ENCODE measurements at regions not wholly inside any gene's neighbourhood (a gene's known extent, or its start where the extent isn't known, plus 50 kb on each side); places are given as distances from the start of the nearest gene placed in this dataset.

DNA sequence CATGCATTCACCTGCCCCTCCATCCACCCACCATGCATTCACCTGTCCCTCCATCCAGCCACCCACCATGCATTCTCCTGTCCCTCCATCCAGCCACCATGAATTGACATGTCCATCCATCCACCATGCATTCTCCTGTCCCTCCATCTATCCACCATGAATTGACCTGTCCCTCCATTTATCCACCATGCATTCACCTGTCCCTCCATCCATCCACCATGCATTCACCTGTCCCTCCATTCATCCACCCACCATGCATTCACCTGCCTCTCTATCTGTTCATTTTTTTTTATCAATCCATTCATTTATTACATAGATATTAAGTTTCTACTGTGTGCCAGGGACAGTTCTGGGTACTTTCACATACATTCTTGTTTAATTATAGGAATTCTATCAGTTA is 69.2 kb downstream of the MYCN start:
- TF ChIP-seq, protein P1, sequence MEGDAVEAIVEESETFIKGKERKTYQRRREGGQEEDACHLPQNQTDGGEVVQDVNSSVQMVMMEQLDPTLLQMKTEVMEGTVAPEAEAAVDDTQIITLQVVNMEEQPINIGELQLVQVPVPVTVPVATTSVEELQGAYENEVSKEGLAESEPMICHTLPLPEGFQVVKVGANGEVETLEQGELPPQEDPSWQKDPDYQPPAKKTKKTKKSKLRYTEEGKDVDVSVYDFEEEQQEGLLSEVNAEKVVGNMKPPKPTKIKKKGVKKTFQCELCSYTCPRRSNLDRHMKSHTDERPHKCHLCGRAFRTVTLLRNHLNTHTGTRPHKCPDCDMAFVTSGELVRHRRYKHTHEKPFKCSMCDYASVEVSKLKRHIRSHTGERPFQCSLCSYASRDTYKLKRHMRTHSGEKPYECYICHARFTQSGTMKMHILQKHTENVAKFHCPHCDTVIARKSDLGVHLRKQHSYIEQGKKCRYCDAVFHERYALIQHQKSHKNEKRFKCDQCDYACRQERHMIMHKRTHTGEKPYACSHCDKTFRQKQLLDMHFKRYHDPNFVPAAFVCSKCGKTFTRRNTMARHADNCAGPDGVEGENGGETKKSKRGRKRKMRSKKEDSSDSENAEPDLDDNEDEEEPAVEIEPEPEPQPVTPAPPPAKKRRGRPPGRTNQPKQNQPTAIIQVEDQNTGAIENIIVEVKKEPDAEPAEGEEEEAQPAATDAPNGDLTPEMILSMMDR (IDR thresholded peaks at IDR 0.05; ENCODE audit: insufficient read depth, low read length), result no peak
- no peak for DNase-seq (ENCODE audit: low read depth)
- H3K4me3 ChIP-seq (ENCODE audit: low read depth, low read length), result no peak overlapping the region

DNA sequence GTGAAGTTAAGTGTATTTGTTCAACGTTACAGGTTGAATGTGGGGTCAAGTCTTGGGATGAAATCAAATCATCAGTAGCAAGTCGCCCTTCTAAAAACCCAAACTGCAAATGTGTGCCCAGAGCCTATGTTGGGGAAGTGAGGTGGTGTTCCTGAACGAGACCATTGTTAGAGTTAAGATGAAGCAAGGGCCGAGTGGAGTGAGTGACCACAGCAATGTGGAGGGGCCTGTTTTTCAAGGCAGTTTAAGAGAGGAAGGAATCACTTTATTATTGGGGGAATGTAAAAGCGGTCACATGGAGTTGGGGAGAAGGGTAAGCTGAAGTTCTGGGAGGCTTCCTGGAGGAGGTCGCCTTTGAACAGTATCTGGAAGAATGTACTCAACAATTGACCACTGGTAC is 68.5 kb downstream of the MYCN start:
- H3K4me3 ChIP-seq (ENCODE audit: low read depth, low read length), result no peak overlapping the region
- TF ChIP-seq, protein P1 (IDR thresholded peaks at IDR 0.05; ENCODE audit: insufficient read depth, low read length), result no peak
- no peak for DNase-seq (ENCODE audit: low read depth)

DNA sequence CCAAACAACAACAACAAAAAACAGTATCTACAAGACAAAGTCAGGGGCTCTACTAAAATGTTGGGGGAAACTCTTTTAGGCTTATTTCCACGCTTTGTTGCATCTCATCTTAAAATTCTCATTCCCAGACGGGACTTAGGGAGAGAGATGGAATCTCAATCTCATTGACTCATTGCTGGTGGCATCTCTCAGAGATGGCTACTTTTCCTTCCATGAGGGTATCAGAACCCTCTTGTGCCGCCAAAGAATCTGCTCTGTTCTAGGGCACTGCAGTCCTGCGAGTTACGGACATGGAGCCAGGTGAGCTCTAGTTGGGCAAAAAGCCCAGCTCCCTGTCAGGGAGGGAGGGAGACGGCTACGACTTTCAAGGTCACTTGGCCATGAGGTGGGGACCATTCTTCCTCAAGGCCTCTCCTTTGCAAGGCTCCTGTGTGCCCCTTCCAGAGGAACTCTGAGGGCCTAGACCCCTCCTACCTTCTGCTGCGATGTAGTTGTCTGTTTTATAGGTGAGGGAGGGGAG is 68.0 kb downstream of the MYCN start:
- DNase-seq (ENCODE audit: low read depth), result no peak
- no peak overlapping the region for H3K4me3 ChIP-seq (ENCODE audit: low read depth, low read length)
- TF ChIP-seq, protein P1 (IDR thresholded peaks at IDR 0.05; ENCODE audit: insufficient read depth, low read length), result no peak

DNA sequence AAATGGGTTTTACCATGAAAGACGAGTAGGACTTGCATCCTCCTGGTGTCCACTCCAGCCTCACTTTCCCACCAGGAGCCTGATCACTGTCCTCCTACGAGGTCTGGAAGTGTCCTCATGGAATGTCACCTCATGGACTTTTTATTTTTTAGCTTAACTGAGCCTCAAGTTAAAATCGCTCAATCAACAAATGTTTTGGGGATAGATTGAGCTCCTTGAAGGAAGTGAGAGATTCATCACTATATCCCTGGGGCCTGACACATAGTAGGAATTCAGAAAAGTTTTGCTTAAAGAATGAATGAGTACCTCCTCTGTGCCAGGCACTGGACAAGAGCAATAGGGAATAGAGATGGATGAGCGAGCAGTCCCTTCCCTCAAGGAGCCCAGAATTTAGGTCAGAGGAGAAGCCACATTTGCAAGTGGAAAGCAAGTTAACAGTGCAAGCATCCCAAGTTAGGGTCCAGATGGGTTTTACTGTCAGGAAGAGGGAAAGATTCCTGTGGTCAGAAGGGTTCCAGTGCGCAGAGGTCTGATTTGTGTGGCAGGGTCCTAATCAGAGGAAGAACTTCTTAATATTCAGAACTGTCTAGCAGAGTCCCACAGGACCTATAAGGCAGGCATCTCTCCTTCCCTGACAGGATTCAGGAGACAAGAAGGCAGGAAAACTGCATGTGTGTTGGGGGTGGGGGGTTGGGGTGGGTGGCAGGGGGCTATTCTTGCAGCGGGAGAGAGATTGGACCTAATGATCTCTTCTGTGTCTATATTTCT is 67.0 kb downstream of the MYCN start:
- no peak for DNase-seq (ENCODE audit: low read depth)
- H3K4me3 ChIP-seq (ENCODE audit: low read depth, low read length), result no peak overlapping the region
- TF ChIP-seq, protein P1 (IDR thresholded peaks at IDR 0.05; ENCODE audit: insufficient read depth, low read length), result no peak

DNA sequence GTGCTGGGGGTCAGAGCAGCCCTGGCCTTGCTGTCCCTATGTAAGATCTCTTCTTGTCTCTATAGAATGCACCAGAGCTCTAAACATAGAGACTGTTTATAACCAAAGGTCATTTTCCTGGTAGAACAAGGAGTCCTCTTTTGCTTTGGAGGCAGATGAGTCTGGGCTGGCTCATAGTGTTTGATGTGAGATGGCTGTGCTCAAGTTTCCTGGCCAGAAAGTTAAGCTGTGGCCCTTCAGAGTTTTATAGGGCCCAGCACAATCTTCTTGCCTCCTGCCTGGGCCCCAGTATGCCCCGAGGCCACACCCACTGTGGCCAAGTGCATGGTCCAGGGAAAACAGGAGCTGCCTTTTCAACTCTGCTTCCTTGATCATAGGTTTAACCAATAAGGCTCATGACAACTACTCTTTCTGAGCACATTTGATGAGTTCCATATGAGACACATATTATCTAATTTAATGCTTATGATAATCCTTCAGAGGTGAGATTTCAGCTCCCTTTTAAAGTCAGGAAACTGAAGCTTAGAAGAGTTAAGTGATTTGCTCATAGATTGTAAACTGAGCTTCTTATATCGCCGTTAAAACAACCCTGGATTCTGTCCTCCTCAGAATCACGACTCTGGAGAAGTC is 66.3 kb downstream of the MYCN start:
- TF ChIP-seq, protein P1 (IDR thresholded peaks at IDR 0.05; ENCODE audit: insufficient read depth, low read length), result no peak
- DNase-seq (ENCODE audit: low read depth), result no peak
- no peak overlapping the region for H3K4me3 ChIP-seq (ENCODE audit: low read depth, low read length)

DNA sequence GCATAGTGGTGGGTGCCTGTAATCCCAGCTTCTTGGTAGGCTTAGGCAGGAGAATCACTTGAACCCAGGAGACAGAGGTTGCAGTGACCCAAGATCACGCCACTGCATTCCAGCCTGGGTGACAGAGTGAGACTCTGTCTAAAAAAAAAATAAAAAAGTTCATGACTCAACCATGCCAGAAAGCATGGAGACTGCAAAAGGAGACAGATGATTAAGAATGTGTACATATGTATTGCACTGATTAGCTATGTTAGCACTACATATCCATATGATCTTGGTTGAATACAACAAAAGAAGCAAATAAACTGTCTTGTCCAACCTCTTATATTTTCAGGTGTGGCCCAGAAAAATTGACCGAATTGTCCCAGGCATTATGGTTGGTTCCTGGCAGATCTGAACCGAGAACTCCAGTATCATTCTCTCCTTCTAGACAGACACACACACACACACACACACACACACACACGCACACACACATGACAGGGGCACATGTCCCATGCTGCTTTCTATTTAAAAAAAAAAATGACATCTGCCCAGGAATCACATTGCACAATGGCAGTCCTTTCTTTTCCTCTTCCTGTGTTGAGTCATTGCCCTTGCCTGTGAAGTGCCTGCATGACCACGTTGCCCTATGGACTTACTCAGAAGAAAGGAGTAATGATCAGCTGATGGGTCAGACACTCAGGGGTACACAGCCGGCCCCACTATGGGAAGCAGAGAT is 65.6 kb downstream of the MYCN start:
- H3K4me3 ChIP-seq (ENCODE audit: low read depth, low read length), result no peak overlapping the region
- no peak for DNase-seq (ENCODE audit: low read depth)
- TF ChIP-seq, protein P1 (IDR thresholded peaks at IDR 0.05; ENCODE audit: insufficient read depth, low read length), result no peak

Measured in fibroblast of the aortic adventitia (primary cell).